COLO668 (cell line): ENCODE measurements at regions not wholly inside any gene's neighbourhood (a gene's known extent, or its start where the extent isn't known, plus 50 kb on each side); places are given as distances from the start of the nearest gene placed in this dataset.
A peak's percentile ranks its signal among the peaks of the same experiment; 100 is the strongest.

Experiments
- DNase-seq: peaks from one replicate; lab custom pipeline; 2025; ENCODE audit not compliant: unreplicated experiment; lab: John Stamatoyannopoulos, UW

DNA sequence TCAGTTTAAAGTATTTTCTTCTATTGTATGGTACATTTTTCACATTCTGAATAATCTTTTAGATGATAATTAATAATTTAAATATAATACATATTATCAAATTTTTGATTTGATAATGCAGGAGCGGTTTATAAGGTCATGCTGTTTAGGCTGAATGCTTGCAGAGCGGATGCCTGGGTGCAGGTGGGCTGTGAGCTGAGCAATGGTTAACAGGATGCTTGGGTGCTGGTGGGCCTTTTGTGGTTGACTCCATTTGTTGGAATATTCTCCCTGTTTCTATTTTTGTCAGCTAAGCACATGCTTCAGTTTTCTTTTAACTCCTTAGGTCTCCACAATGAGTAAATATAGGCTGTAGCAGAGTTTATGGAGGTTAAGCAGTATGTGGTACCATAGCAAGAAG is 1549.3 kb downstream of the OTOL1 start:
- no peak for DNase-seq

GRCh38 chr3:163048881-163049280 is 1552.3 kb downstream of the OTOL1 start:
- no peak for DNase-seq

- DNase-seq, result peak; percentile 23
Measured at GRCh38 chr3:163056874-163057497, 1560.4 kb downstream of the OTOL1 start.

DNA sequence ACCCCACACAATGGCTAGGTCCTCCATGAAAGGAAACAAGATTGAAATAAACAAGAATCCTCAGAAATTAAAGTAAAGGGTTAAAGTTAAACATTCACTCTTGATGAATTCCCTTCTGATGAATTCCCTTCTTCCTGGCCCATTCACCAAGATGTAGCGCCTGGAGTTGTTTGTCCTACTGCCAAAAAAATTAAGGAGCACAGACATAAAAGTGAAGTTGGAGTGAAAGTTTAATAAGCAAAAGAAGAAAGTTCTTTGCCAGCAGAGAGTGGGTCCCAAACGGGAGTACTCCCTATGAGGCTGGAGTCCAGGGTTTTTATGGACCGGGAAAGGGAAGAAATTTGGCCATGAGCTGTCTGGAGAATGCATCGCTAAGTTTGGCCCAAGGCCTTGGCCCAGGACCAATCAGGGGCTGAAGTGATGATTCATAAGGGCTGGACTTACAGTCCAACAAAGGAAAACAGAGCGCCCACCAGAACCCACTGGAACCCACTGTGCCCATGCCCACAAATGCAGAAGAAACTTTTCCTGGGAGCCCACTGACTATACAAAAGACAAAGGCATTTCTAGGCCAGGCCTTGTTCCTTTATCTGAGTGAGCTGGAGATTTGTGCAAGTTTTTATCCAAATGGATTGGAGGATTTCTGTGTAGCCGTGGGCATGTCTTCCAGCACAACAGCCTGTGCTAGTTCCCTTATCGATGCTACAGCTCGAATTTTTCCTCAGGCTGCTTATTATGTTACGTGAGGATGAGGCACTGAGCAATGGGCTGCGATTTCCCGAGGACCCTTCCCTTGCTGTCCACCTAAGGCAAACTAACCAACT is 1561.6 kb downstream of the OTOL1 start:
- no peak for DNase-seq

DNA sequence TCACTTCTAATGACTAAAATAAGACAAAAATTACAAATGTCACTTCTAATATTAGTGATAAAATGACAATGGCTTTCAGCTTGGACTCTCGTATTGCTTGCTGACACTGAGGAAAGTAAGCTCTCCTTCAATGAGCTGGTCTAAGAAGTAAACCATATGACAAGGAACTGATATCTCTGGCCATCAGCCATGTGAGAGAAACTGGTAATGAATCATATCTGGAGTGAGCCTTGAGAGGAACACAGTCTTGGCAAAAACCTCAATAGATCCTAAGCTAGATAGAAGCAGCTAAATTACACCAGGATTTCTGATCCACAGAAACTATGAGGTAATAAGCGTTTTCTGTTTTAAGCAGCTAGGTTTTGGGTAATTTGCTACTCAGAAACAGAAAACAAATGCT is 1575.1 kb downstream of the OTOL1 start:
- no peak for DNase-seq
